ENCODE measurements at regions not wholly inside any gene's neighbourhood (a gene's known extent, or its start where the extent isn't known, plus 50 kb on each side); places are given as distances from the start of the nearest gene placed in this dataset.
A peak's percentile ranks its signal among the peaks of the same experiment; 100 is the strongest.

- DNase-seq: no peak
Observed at GRCh38 chr2:8031370-8031769, 650.5 kb upstream of the ID2 start.

- DNase-seq: no peak
Observed at GRCh38 chr2:8033546-8034096, 648.2 kb upstream of the ID2 start.

DNA sequence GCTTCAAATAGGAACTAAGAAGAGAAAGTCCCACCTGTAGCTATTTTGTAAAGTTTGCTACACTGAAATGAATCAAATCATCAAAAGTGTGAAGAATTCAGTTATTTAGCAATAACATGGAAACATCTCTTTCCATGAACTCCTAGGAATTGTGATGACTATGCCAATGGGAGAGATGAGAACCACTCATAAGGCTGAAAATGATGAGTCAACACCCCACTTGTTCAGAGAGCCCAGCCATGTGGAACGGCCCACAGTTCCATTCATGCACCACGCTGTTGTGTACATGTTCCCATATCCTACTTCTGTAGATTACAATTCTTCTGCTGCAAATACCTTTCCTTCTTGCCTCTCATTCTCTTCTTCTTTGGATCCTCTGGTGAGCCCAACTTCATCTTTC is 645.5 kb upstream of the ID2 start:
- DNase-seq: no peak

DNA sequence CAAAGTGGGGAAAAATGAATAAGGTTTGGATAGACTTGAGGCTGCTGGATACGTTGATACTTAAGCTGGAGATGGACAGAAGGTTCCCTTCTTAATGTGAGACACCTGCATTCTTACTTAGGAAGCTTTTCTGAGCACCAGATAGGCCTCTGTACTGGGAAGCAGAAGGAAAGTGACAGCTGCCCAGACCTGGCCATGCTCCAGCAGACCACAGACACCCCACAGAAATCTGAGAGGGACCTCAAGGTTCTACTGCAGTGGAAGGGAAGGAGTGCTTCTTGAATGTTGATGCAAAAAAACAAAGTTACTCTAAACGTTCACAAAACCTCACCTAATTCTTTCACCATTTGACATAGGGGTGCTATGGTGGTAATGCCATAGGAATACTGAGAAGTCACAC is 642.1 kb upstream of the ID2 start:
- DNase-seq: no peak

GRCh38 chr2:8043295-8043694 is 638.6 kb upstream of the ID2 start:
- DNase-seq: no peak

- no peak for DNase-seq
Observed at GRCh38 chr2:8044046-8044594, 637.7 kb upstream of the ID2 start.

DNA sequence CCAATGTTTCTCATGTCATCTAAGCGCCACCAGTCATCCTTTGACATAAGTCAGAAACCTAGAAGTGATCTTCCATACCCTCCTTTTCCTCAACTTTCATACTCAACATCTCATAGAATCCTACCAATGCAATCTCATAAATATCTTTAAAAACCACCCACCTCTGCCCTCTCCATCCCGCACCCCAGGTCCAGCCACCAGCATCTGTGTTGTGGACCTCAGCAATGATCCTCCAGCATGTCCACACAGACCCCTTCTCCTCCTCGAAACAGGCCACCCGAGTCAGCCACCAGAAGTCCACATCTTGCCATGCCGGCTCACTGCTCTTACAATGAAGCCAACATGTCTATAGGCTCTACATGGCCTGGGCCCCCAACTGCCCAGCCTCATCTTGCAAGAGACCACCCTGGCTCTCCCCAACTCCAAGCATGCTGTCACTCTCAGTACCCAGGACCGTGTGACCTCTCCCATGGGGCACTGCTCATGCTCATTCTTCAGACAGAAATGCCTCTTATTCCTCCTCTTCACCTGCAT is 636.7 kb upstream of the ID2 start:
- no peak for DNase-seq

- no peak for DNase-seq
Observed at GRCh38 chr2:8046849-8047248, 635.0 kb upstream of the ID2 start.

DNA sequence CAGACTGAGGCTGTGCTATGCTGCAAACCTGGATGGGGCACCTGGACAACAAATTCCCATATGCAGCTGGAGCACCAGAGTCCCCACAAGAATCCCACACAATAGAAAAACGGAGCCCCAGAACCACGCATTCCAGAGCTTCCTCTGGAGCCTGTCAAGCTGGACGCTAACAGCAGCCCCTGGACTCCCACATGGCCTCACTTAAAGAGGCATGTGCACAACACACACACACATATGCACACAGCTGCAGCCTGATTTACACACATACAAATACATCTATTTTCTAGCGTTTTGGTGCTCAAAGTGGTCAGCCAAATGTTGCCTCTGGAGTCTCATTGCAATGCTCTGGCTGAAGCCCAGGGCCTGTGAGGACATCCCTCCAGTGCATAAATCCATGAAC is 632.7 kb upstream of the ID2 start:
- no peak for DNase-seq

DNA sequence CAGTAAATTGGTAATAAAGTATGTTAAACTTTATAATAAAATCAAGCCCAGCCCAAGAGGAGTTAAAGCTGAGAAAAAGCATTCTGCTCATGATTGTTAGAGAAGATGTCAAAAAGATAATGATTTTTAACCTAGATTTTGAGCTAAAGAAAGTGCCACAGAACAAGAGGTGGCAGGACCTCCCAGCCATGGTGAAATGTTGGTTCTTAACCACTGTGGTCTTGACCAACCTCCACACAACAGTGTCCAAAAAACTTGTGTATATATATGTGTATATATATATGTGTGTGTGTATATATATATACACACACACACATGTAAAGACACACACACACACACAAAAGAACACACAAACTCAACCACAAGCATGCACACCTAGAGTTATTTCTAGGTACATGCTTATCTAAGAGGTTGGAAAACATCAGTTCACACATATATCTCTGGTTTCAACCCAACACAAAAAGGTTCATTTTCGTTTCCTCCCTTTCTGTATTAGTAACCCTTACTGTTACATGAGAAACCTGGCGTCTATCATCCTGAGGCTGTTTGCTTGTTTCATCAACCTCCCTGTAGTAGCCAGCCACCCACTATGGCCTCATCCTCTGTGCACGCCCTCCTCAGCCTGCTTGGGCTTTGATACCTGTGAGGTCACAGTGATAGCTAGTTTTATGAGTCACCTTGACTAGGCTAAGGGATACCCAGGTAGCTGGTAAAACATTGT is 631.8 kb upstream of the ID2 start:
- DNase-seq: no peak

DNA sequence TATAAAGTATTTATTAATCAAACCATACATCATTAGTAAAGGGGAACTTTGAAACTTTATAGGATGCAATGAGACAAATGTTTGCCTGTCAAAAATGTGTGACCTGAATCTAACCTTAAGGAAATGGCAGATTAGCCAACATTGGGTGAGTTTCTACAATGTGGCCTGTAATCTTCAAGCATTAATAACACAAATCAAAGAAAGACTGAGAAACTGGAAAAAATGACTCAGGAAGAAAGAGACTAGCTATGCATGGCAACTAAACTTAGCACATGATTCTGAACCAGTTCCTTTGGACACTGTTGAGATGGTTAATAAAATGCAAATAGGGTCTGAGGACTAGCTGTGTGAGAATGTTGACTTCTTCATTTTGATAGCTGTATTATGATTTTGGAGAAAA is 628.6 kb upstream of the ID2 start:
- DNase-seq: no peak

- DNase-seq: no peak
Observed at GRCh38 chr2:8054070-8054469, 627.8 kb upstream of the ID2 start.

DNA sequence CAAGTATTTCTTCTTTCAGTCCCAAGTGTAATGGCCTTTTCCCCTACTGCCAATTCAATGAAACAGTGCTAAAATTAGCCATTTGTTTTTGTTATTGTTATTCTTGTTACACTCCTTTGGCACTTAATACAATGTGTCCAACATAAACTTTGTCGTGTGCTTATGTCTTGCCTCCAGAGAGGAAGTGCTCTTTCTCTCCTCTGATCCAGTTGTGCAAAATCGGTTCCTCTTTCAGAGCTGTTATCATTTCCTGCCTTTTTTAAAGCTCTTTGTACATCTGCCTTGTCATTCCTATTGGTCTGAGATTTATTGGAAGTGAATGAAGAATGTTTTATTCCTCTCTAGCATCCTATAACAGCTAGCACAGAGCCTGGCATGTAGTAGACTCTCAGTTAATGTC is 623.2 kb upstream of the ID2 start:
- DNase-seq: peak; percentile 64

DNA sequence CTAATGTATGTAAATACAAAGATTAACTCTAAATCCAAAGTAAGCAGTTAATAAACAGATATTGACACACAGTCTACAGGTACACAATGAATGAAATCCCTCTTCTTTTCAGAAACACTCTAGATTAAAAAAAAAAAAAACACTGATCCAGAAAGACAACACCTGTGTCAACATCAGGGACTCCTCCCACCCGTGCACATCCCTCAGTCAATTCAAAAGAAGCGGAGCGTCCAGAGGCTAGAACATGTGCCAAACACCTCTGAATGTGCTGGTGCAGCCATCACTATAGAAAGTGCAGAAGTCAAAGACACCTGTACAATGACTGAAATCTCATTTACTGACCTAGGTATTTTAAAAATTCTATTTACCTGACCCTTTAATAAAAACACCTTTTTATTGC is 622.6 kb upstream of the ID2 start:
- no peak for DNase-seq

- DNase-seq: no peak
Observed at GRCh38 chr2:8059794-8060193, 622.1 kb upstream of the ID2 start.

- DNase-seq: no peak
Observed at GRCh38 chr2:8061219-8061618, 620.6 kb upstream of the ID2 start.

DNA sequence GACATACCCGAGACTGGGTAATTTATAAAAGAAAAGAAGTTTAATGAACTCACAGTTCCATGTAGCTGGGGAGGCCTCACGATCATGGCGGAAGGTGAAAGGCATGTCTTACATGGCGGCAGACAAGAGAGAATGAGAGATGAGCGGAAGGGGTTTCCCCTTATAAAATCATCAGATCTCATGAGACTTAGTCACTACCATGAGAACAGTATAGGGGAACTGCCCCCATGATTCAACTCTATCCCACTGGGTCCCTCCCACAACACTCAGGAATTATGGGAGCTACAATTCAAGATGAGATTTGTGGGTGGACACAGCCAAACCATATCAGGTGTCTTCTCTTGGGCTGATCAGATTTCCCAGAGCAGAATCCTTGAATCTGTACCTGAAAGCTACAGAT is 617.3 kb upstream of the ID2 start:
- DNase-seq: no peak

- DNase-seq: no peak
Observed at GRCh38 chr2:8065191-8065590, 616.7 kb upstream of the ID2 start.

DNA sequence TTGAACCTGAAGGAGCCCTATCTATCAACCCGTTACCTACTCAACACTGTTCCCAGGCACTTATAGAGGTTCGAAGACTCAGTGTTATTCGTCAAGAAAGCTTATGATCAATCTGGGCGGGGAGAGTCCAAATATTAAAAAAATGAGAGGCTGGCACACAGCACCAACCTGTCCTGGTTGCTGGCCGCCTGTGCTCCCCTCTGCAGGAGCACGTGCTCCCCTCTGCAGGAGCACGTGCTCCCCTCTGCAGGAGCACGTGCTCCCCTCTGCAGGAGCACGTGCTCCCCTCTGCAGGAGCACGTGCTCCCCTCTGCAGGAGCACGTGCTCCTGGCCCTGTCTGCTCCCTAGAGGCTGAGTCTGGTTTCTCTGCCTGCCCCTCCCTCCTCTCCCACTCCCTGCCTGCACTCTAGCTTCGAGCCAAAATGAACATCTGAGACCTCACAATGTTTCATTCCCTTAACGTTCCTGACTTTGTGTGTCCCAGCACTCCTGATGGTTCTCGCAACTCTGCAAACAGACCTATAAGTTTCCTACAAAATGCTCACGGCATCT is 614.0 kb upstream of the ID2 start:
- no peak for DNase-seq

DNA sequence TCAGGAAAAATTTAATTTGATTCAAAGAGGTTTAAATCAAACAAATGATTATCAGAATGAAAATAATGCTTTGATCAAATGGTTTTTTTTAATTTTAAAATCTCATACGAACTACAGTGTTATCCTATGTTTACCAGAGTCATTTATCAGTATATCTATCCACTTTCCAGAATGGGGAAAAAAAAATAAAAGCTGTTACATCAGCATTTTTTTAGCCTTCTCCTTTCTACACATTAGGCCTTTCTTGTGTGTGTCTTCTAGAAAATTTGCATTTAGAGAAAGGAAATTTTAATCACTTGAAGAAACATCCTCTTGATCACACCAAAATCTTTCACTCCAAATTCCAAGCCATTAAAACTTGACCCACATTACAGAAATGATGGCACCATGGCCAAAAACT is 608.9 kb upstream of the ID2 start:
- DNase-seq: no peak

DNA sequence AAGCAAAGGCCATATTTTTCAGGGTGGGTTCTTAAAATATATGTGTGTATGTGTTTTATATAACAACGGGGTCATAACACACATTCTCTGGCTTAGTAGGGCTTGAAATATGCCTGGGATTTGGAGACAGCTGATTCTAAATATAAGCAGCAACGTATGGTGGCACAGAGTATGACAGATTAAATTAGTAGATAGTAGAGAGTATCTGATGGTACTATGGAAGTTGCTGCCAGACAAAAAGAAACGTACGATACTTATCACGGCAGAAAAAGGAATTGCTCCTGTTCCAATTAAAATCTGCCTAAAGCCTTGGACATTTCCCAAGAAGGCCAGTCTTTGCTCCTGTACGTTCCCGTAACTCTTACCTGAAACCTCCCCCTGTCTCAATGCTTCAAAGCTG is 607.9 kb upstream of the ID2 start:
- DNase-seq: no peak

- no peak for DNase-seq
Observed at GRCh38 chr2:8076448-8077342, 605.2 kb upstream of the ID2 start.

- no peak for DNase-seq
Observed at GRCh38 chr2:8078705-8079104, 603.2 kb upstream of the ID2 start.
